Spleen (tissue), 11 donors: ENCODE measurements at regions not wholly inside any gene's neighbourhood (a gene's known extent, or its start where the extent isn't known, plus 50 kb on each side); places are given as distances from the start of the nearest gene placed in this dataset.

Experiments
- DNase-seq: peaks from one replicate; pipeline ENCODE4 v3.0.0-alpha.2; 2020
- H3K27ac ChIP-seq, 8 donors: fragments of 200-600 bp; sonication (generic) in 7 of 8; 1 replicate in 4 of 8; 2 replicates in 4 of 8; pipeline versions ENCODE4 v1.5.0 to v1.8.0; 2016 to 2021; ENCODE audit warnings: inconsistent platforms in 4 of 8, mild to moderate bottlenecking in 4 of 8, moderate library complexity in 1 of 8
- H3K27me3 ChIP-seq, 7 donors: fragments of 200-600 bp; sonication (generic) in 6 of 7; replicated peaks in 1 of 7; 1 replicate in 4 of 7; 2 replicates in 3 of 7; pipeline versions ENCODE4 v1.5.0 to v1.8.0; 2016 to 2021; ENCODE audit warnings: inconsistent platforms in 3 of 7, mild to moderate bottlenecking in 1 of 7
- H3K36me3 ChIP-seq, 6 donors: fragments of 200-600 bp; sonication (generic) in 5 of 6; 1 replicate in 4 of 6; 2 replicates in 2 of 6; pipeline versions ENCODE4 v1.5.0 to v1.8.0; 2016 to 2021; ENCODE audit warnings: inconsistent platforms in 2 of 6
- H3K4me1 ChIP-seq, 6 donors: fragments of 200-600 bp; sonication (generic) in 5 of 6; 1 replicate in 3 of 6; 2 replicates in 3 of 6; pipeline versions ENCODE4 v1.5.0 to v1.8.0; 2016 to 2021; ENCODE audit warnings: inconsistent platforms in 3 of 6
- H3K4me3 ChIP-seq, 8 donors: fragments of 200-600 bp; sonication (generic) in 7 of 8; 1 replicate in 4 of 8; 2 replicates in 4 of 8; pipeline versions ENCODE4 v1.5.0 to v1.8.0; 2016 to 2021; ENCODE audit warnings: inconsistent platforms in 4 of 8, mild to moderate bottlenecking in 4 of 8, moderate library complexity in 2 of 8
- H3K9me3 ChIP-seq, 8 donors: fragments of 200-600 bp; sonication (generic) in 7 of 8; 1 replicate in 4 of 8; 2 replicates in 4 of 8; pipeline versions ENCODE4 v1.5.0 to v1.8.0; 2016 to 2021; ENCODE audit warnings: inconsistent platforms in 4 of 8
- POLR2A ChIP-seq, 3 donors: fragments of 450-650 bp; IDR thresholded peaks; one replicate each; pipeline ENCODE4 v1.5.1; 2017; ENCODE audit warnings: antibody characterized with exemption in 3 of 3, mild to moderate bottlenecking in 1 of 3
- POLR2AphosphoS5 ChIP-seq, 3 donors: sonication (generic); formaldehyde crosslinking; IDR thresholded peaks; one replicate each; pipeline ENCODE4 v1.5.1; 2017; ENCODE audit warnings: antibody characterized with exemption in 3 of 3
- WGBS, 5 donors: extraction: QIAGEN DNeasy Blood & Tissue Kit in 3 of 5; methylation state at CpG; one replicate each; pipeline versions ENCODE4 v1.1.5 to v1.1.7; 2013 to 2018; 5-methylcytosine and 5-hydroxymethylcytosine counted together
- intact Hi-C: fragments of 100-400 bp; cut with DNase I; formaldehyde crosslinking; loops from one replicate; pipeline ENCODE4 v1.15.0; 2023; ENCODE audit warnings: low total_unique reads
- TF ChIP-seq, protein P1 (sequence below), 11 experiments: fragments of 200-600 bp in 7 of 11; fragments of 450-650 bp in 4 of 11; sonication (generic) in 4 of 11; IDR thresholded peaks in 8 of 11; conservative IDR thresholded peaks in 3 of 11; 1 replicate in 7 of 11; 2 replicates in 4 of 11; pipeline versions ENCODE4 v1.4.0 to v1.8.0; 2016 to 2021; ENCODE audit warnings: antibody characterized with exemption in 11 of 11, inconsistent platforms in 4 of 11, mild to moderate bottlenecking in 1 of 11
- donor health status: healthy with polysubstance abuse.
- donor health status: DM: no; HTN: no; CAD: no; lungs with moderate emphysema.
- donor health status: DM: no; HTN: no; CAD: no.
- donor health status: Bipolar disorder and iron deficiency.
- donor health status: healthy.
- donor health status: DM: no; HTN: no; CAD: no.
- donor health status: DM: yes; HTN: yes; CAD: no.

- WGBS, 5 donors = 10 to 15% (median 12%) methylated on average over 9 to 16 of the region's 16 CpGs
- TF ChIP-seq POLR2A (IDR thresholded peaks at IDR 0.05) = no peak
- TF ChIP-seq, protein P1, sequence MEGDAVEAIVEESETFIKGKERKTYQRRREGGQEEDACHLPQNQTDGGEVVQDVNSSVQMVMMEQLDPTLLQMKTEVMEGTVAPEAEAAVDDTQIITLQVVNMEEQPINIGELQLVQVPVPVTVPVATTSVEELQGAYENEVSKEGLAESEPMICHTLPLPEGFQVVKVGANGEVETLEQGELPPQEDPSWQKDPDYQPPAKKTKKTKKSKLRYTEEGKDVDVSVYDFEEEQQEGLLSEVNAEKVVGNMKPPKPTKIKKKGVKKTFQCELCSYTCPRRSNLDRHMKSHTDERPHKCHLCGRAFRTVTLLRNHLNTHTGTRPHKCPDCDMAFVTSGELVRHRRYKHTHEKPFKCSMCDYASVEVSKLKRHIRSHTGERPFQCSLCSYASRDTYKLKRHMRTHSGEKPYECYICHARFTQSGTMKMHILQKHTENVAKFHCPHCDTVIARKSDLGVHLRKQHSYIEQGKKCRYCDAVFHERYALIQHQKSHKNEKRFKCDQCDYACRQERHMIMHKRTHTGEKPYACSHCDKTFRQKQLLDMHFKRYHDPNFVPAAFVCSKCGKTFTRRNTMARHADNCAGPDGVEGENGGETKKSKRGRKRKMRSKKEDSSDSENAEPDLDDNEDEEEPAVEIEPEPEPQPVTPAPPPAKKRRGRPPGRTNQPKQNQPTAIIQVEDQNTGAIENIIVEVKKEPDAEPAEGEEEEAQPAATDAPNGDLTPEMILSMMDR (IDR thresholded peaks at IDR 0.05 in 8 of 11, conservative IDR thresholded peaks at IDR 0.05 in 3 of 11) = no peak
- TF ChIP-seq POLR2AphosphoS5 (IDR thresholded peaks at IDR 0.05) = no peak
- DNase-seq = peak; percentile 72
- peaks cover 0 to 12% (median 7%) of the 10 kb centered on the region in 8 donors for H3K9me3 ChIP-seq
- no peaks in the 10 kb centered on the region for H3K36me3 ChIP-seq
- H3K27me3 ChIP-seq = peaks cover 0 to 36% (median 0%) of the 10 kb centered on the region in 7 donors
- peak overlapping the region in 4 of 8 donors; percentile 8 to 62 (median 34) for H3K27ac ChIP-seq
- intact Hi-C loops = no loop called here
- no peak overlapping the region for H3K4me3 ChIP-seq
- H3K4me1 ChIP-seq = peaks cover 0 to 30% (median 17%) of the 10 kb centered on the region in 6 donors
Measured at GRCh38 chr22:27670701-27671412, 130.7 kb downstream of the MN1 start.

GRCh38 chr22:27671413-27671935 is 130.1 kb downstream of the MN1 start:
- no peak overlapping the region for H3K4me3 ChIP-seq
- peaks cover 0 to 30% (median 17%) of the 10 kb centered on the region in 6 donors for H3K4me1 ChIP-seq
- 81 to 90% (median 86%) methylated on average over 3 of the region's 3 CpGs for WGBS, 5 donors
- H3K9me3 ChIP-seq = peaks cover 0 to 6% (median 2%) of the 10 kb centered on the region in 8 donors
- TF ChIP-seq, protein P1 (IDR thresholded peaks at IDR 0.05 in 8 of 11, conservative IDR thresholded peaks at IDR 0.05 in 3 of 11) = no peak
- TF ChIP-seq POLR2AphosphoS5 (IDR thresholded peaks at IDR 0.05) (no peak), POLR2A (IDR thresholded peaks at IDR 0.05) (no peak)
- H3K27ac ChIP-seq = peak overlapping the region in 1 of 8 donors; percentile 62
- DNase-seq = peak; percentile 31
- intact Hi-C loops = no loop called here
- no peaks in the 10 kb centered on the region for H3K36me3 ChIP-seq
- H3K27me3 ChIP-seq = peaks cover 0 to 36% (median 0%) of the 10 kb centered on the region in 7 donors

DNA sequence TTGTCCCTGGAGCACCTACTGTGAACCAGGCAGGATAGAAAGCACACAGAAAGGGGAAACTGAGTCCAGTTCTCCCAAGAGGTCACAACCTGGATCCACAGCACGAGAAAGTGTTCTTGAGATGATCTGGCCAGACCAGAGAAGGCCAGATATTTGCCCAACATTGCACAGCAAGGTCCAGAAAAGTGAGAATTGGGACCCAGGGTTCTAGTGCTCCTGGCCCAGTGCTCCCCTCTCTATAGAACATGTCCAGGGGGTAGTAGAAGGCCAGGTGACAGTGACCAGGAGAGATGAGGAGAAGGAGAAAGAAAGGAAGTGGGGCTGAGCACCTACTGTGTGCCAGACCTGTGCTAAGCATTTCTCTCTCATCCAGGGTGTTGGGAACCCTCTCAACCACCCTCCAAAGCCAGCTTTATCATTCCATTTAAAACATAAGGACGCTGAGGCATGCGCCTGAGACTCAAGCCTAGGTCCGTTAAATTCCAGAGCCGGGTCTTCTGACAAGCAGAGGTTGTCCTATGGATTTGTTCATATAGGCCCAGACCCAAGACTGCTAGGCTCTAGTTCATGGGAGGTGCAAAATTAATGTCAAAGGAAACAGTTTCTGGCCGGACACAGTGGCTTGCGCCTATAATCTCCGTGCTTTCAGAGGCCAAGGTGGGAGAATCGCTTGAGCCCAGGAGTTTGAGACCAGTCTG is 128.7 kb downstream of the MN1 start:
- Histone ChIP-seq H3K4me1 (peaks cover 0 to 28% (median 15%) of the 10 kb centered on the region in 6 donors), H3K4me3 (no peak overlapping the region), H3K36me3 (no peaks in the 10 kb centered on the region), H3K9me3 (no peaks in the 10 kb centered on the region), H3K27me3 (peaks cover 0 to 38% (median 0%) of the 10 kb centered on the region in 7 donors), H3K27ac (no peak overlapping the region)
- 83 to 93% (median 89%) methylated on average over 9 of the region's 9 CpGs for WGBS, 5 donors
- TF ChIP-seq, protein P1 (IDR thresholded peaks at IDR 0.05 in 8 of 11, conservative IDR thresholded peaks at IDR 0.05 in 3 of 11) = no peak
- no peak for TF ChIP-seq POLR2A (IDR thresholded peaks at IDR 0.05)
- TF ChIP-seq POLR2AphosphoS5 (IDR thresholded peaks at IDR 0.05) = no peak
- DNase-seq = no peak
- intact Hi-C loops = no loop called here

GRCh38 chr22:27673839-27674238 is 127.7 kb downstream of the MN1 start:
- no peak overlapping the region for H3K4me3 ChIP-seq
- TF ChIP-seq POLR2A (IDR thresholded peaks at IDR 0.05) (no peak), POLR2AphosphoS5 (IDR thresholded peaks at IDR 0.05) (no peak)
- TF ChIP-seq, protein P1 (IDR thresholded peaks at IDR 0.05 in 8 of 11, conservative IDR thresholded peaks at IDR 0.05 in 3 of 11) = no peak
- no peak overlapping the region for H3K27ac ChIP-seq
- H3K4me1 ChIP-seq = peaks cover 0 to 27% (median 15%) of the 10 kb centered on the region in 6 donors
- intact Hi-C loops = no loop called here
- H3K9me3 ChIP-seq = no peaks in the 10 kb centered on the region
- 38 to 52% (median 47%) methylated on average over 14 to 15 of the region's 15 CpGs for whole genome bisulfite sequencing, 5 donors
- no peaks in the 10 kb centered on the region for H3K36me3 ChIP-seq
- H3K27me3 ChIP-seq = peaks cover 0 to 41% (median 0%) of the 10 kb centered on the region in 7 donors
- peak; percentile 46 for DNase-seq
